KMS-11 (cell line): ENCODE measurements at regions not wholly inside any gene's neighbourhood (a gene's known extent, or its start where the extent isn't known, plus 50 kb on each side); places are given as distances from the start of the nearest gene placed in this dataset.

ENCODE experiments used
- H2AFZ ChIP-seq: fragments of 200-600 bp; sonication (generic); 2 replicates; pipeline ENCODE4 v1.6.1; 2016; ENCODE audit warnings: antibody characterized with exemption, mixed run types, low read depth
- H3K27ac ChIP-seq: fragments of 200-600 bp; sonication (generic); 2 replicates; pipeline ENCODE4 v1.6.1; 2016; ENCODE audit warnings: mild to moderate bottlenecking, mixed run types
- H3K27me3 ChIP-seq: fragments of 200-600 bp; sonication (generic); 2 replicates; pipeline ENCODE4 v1.6.1; 2017; ENCODE audit warnings: mild to moderate bottlenecking, low read depth, mixed run types, moderate library complexity; ENCODE audit not compliant: insufficient read depth
- H3K36me3 ChIP-seq: fragments of 200-600 bp; sonication (generic); 2 replicates; pipeline ENCODE4 v1.6.1; 2017; ENCODE audit warnings: mild to moderate bottlenecking, mixed run types; ENCODE audit not compliant: insufficient read depth
- H3K4me1 ChIP-seq: fragments of 200-600 bp; sonication (generic); 2 replicates; pipeline ENCODE4 v1.6.1; 2016; ENCODE audit warnings: mild to moderate bottlenecking, low read depth, mixed run types; ENCODE audit not compliant: poor library complexity, severe bottlenecking
- H3K4me2 ChIP-seq: fragments of 200-600 bp; sonication (generic); 2 replicates; pipeline ENCODE4 v1.7.0; 2016; ENCODE audit warnings: mild to moderate bottlenecking, mixed run types
- H3K4me3 ChIP-seq: fragments of 200-600 bp; sonication (generic); IDR thresholded peaks from 2 replicates; pipeline ENCODE4 v1.6.1; 2017; ENCODE audit warnings: low read depth, low read length, mixed read lengths; ENCODE audit not compliant: insufficient read depth
- H3K79me2 ChIP-seq: fragments of 200-600 bp; sonication (generic); 2 replicates; pipeline ENCODE4 v1.6.1; 2016; ENCODE audit warnings: low read depth, mixed run types; ENCODE audit not compliant: insufficient read depth
- H3K9ac ChIP-seq: fragments of 200-600 bp; sonication (generic); 2 replicates; pipeline ENCODE4 v1.6.1; 2016; ENCODE audit warnings: mild to moderate bottlenecking, mixed run types
- H4K20me1 ChIP-seq: fragments of 200-600 bp; sonication (generic); 2 replicates; pipeline ENCODE4 v1.6.1; 2016; ENCODE audit warnings: mild to moderate bottlenecking, mixed run types; ENCODE audit not compliant: insufficient read depth
- TF ChIP-seq, protein P1 (sequence below): fragments of 200-600 bp; sonication (generic); conservative IDR thresholded peaks from 2 replicates; pipeline ENCODE4 v1.6.1; 2017; ENCODE audit warnings: low read depth, mild to moderate bottlenecking, antibody characterized with exemption, low read length, moderate library complexity, mixed read lengths

DNA sequence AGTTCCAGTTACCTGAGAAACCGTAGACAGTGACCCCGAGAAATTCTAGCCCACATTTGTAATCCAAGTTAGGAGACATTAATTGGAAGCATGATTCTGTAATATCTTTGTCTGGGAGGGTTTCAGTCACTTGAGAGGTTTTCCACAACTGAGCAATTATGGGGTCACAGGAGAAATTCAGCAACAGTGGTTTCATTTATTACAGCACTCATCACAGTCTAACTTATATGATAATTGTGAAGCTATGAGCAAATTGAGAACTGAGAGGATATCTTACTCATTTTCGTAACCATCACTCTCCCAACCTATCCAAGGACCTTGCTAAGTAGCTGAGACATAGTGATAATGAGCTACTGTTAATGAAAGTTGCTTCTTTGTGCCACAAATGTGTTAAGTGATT is 328.5 kb upstream of the PPP2R3A start:
- no peaks in the 10 kb centered on the region for H3K36me3 ChIP-seq
- H4K20me1 ChIP-seq = no peaks in the 10 kb centered on the region
- no peaks in the 10 kb centered on the region for H3K4me1 ChIP-seq
- H2AFZ ChIP-seq = no peak overlapping the region
- TF ChIP-seq, protein P1, sequence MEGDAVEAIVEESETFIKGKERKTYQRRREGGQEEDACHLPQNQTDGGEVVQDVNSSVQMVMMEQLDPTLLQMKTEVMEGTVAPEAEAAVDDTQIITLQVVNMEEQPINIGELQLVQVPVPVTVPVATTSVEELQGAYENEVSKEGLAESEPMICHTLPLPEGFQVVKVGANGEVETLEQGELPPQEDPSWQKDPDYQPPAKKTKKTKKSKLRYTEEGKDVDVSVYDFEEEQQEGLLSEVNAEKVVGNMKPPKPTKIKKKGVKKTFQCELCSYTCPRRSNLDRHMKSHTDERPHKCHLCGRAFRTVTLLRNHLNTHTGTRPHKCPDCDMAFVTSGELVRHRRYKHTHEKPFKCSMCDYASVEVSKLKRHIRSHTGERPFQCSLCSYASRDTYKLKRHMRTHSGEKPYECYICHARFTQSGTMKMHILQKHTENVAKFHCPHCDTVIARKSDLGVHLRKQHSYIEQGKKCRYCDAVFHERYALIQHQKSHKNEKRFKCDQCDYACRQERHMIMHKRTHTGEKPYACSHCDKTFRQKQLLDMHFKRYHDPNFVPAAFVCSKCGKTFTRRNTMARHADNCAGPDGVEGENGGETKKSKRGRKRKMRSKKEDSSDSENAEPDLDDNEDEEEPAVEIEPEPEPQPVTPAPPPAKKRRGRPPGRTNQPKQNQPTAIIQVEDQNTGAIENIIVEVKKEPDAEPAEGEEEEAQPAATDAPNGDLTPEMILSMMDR = no peak
- H3K27me3 ChIP-seq = no peaks in the 10 kb centered on the region
- H3K79me2 ChIP-seq = no peaks in the 10 kb centered on the region
- no peak overlapping the region for H3K27ac ChIP-seq
- H3K4me3 ChIP-seq = no peak overlapping the region
- H3K4me2 ChIP-seq = no peak overlapping the region
- no peak overlapping the region for H3K9ac ChIP-seq

DNA sequence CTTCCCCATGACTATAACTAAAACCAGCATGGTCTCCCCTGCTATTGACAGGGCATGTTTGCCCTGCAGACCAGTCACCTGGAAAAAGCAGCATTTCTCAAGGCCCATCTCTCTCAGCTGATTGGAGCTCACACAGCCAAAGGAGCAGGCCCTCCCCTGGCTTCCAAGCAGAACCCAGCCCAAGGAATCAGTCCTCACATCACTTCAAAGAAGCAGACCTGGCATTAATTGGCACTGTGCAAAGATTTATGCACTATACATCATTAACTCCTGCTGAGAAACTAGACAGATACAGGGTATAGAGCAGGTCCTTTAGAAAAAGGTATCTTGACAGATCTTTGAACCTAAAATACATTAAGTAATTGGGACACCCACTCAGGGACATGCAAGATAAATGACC is 323.8 kb upstream of the PPP2R3A start:
- Histone ChIP-seq H3K4me3 (no peak overlapping the region), H3K27me3 (no peaks in the 10 kb centered on the region), H3K79me2 (no peaks in the 10 kb centered on the region), H3K27ac (no peak overlapping the region), H3K9ac (no peak overlapping the region), H3K36me3 (no peaks in the 10 kb centered on the region), H3K4me1 (no peaks in the 10 kb centered on the region), H2AFZ (no peak overlapping the region), H3K4me2 (no peak overlapping the region), H4K20me1 (no peaks in the 10 kb centered on the region)
- TF ChIP-seq, protein P1 = no peak

DNA sequence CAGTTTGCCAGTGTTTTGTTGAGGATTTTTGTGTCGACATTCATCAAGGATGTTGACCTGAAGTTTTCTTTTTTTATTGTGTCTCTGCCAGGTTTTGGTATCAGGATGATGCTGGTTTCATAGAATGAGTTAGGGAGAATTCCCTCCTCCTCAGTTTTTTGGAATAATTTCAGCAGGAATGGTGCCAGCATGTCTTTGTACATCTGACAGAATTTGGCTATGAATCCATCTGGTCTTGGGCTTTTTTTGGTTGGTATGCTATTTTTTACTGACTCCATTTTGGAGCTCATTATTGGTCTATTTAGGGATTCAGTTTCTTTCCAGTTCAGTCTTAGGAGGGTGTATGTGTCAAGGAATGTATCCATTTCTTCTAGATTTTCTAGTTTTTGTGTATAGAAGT is 320.0 kb upstream of the PPP2R3A start:
- no peak overlapping the region for H3K9ac ChIP-seq
- H3K27ac ChIP-seq = no peak overlapping the region
- H3K79me2 ChIP-seq = no peaks in the 10 kb centered on the region
- TF ChIP-seq, protein P1 = no peak
- H3K4me2 ChIP-seq = no peak overlapping the region
- no peak overlapping the region for H3K4me3 ChIP-seq
- H3K27me3 ChIP-seq = no peaks in the 10 kb centered on the region
- H2AFZ ChIP-seq = no peak overlapping the region
- H3K4me1 ChIP-seq = no peaks in the 10 kb centered on the region
- H3K36me3 ChIP-seq = no peaks in the 10 kb centered on the region
- H4K20me1 ChIP-seq = no peaks in the 10 kb centered on the region

DNA sequence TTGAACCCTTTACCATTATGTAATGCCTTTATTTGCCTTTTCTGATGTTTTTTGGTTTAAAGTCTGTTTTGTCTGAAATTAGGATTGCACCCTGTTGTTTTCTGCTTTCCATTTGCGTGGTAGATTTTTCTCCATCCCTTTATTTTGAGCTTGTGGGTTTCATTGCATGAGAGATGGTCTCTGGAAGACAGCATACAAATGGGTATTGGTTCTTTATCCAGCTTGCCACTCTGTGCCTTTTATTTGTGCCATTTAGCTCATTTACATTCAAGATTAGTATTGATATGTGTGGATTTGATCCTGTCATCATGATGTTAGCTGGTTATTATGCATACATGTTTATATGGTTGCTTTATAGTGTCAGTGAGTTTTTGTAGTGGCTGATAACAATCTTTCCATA is 318.7 kb upstream of the PPP2R3A start:
- Histone ChIP-seq H3K36me3 (no peaks in the 10 kb centered on the region), H3K27me3 (no peaks in the 10 kb centered on the region), H3K4me2 (no peak overlapping the region), H3K4me1 (no peaks in the 10 kb centered on the region), H3K9ac (no peak overlapping the region), H2AFZ (no peak overlapping the region), H3K27ac (no peak overlapping the region), H3K4me3 (no peak overlapping the region), H4K20me1 (no peaks in the 10 kb centered on the region), H3K79me2 (no peaks in the 10 kb centered on the region)
- TF ChIP-seq, protein P1 = no peak

DNA sequence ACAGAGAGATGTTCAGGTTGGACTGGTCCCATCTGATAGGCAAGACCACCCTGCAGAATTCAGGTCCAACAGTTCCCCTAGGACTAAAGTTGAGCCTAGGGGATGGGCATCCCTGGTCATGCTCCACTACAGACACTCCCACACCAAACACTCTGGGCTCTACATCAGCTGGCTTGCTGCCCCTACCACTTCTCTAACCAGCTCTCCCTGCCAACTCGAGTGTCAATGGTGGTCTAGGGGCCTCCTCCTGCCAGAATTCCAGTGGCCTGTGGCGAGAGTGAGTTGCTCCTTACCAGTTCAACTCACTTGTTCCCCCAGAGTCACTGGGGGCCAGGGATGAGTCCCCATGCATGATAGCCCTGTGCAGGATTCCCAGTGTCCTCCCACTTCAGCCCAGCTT is 316.2 kb upstream of the PPP2R3A start:
- Histone ChIP-seq H2AFZ (no peak overlapping the region), H3K27ac (no peak overlapping the region), H4K20me1 (no peaks in the 10 kb centered on the region), H3K27me3 (no peaks in the 10 kb centered on the region), H3K4me1 (no peaks in the 10 kb centered on the region), H3K36me3 (no peaks in the 10 kb centered on the region), H3K79me2 (no peaks in the 10 kb centered on the region), H3K4me2 (no peak overlapping the region), H3K4me3 (no peak overlapping the region), H3K9ac (no peak overlapping the region)
- TF ChIP-seq, protein P1 = no peak
